ENCODE measurements at regions not wholly inside any gene's neighbourhood (a gene's known extent, or its start where the extent isn't known, plus 50 kb on each side); places are given as distances from the start of the nearest gene placed in this dataset.

GRCh38 chr1:47502746-47503370 is 65.0 kb downstream of the FOXD2 start:
- TF ChIP-seq POLR2AphosphoS5 (IDR thresholded peaks at IDR 0.05; ENCODE audit: low read depth) (no peak), CTCF (IDR thresholded peaks at IDR 0.05; ENCODE audit: insufficient read depth, low read length) (no peak)
